Ecto neural progenitor cell (in vitro differentiated cells): ENCODE measurements at regions not wholly inside any gene's neighbourhood (a gene's known extent, or its start where the extent isn't known, plus 50 kb on each side); places are given as distances from the start of the nearest gene placed in this dataset.
"Not testable (repeated sequence)": the region's sequence is repeated elsewhere in the genome, so short reads cannot be mapped to it uniquely, and the experiment has no call there.

Experiments used
- DNase-seq: peaks from one replicate; pipeline ENCODE4 v3.0.0-alpha.2; 2018; ENCODE audit warnings: low spot score

- no peak for DNase-seq
Observed at GRCh38 chr1:229924639-229925038, 142.4 kb upstream of the GALNT2 start.

DNA sequence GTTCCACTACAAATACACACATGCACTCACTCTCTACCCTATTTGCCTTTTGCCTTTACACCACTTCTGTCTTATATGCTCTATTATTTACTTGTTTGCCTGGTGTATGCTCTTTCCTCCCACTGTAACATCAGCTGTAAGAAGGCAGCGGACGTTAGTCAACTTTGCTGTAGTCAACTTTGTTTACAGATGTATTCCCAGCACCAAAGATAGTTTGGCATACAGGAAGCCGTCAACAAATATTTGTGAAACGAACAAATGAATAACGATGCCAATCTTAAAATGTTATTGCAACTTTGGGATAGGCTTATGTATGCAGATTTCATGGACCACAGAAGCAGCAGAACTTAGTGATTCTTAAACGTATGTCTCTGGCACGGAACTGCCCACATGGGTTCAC, 138.3 kb upstream of the GALNT2 start:
- no peak for DNase-seq

- not testable (repeated sequence) for DNase-seq
Observed at GRCh38 chr1:229931751-229932150, 135.3 kb upstream of the GALNT2 start.

DNA sequence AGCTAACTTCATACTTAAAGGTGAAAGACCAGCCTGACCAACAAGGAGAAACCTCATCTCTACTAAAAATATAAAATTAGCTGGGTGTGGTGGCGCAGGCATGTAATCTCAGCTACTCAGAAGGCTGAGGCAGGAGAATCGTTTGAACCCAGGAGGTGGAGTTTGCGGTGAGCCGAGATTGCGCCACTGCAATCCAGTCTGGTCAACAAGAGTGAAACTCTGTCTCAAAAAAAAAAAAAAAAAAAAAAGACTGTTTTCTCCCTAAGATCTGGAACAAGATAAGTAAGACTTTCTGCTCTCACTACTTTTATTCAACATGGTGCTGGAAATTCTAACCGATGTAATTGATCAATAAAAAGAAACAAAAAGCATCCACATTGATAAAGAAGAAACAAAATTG, 131.9 kb upstream of the GALNT2 start:
- DNase-seq = not testable (repeated sequence)

GRCh38 chr1:229938551-229938950, 128.5 kb upstream of the GALNT2 start:
- DNase-seq = no peak

DNA sequence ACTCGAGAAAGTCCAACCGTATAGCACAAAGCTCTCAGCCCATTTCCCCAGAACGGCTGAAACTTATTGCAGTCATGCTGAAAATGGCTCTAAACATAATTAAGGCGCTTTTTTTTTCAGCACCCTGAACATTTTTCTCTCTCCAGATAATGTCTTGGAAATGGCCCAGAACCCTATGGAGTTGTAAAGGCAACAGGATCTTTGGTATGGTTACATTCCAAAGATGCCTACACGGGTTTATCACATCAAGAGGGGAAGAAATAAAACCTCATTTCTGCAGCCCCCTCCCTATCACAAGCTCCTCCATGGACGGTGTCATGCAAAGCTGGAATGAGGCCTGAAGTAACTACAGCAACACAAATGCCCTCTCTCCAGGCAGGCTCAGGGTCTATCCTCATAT, 126.4 kb upstream of the GALNT2 start:
- DNase-seq = no peak

DNA sequence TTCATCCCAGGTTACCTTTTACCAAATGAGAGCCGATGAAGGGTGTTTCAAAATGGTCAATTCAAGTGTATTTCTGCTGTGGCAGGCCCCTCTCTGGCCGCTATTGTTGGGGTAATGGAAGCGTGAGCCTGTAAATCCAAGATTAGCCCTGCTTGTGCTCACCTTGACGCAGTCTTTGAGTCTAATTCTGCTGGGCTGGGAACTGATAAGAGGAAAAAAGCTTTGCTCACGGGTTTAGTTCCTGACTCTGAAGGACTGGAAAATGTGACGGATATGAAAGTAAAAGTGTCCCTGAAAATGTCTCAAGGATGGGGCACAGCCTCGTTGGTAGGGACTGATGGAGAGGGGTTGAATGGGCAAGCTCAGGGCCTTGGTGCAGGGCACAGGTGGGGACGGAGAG, 125.9 kb upstream of the GALNT2 start:
- no peak for DNase-seq

- no peak for DNase-seq
Observed at GRCh38 chr1:229941831-229942230, 125.2 kb upstream of the GALNT2 start.

DNA sequence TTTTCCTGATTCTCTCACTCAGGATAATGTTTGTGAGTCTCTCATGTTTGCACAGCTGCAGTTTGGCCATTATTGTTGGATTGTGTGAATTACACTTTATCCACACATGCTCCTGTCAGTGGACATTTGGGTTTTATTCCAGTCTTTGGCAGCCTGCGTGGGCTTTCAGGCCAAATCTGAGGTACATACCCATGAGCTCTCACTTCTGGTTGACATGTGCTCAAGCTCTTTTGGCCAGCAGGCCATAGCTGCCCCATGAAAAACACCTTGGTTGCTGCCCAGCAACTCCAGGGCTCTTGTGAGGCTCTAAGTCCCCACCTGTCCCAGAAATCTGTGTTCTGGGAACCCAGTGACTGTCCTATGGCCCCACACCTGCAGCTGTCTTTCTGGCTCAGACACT, 124.5 kb upstream of the GALNT2 start:
- no peak for DNase-seq

DNA sequence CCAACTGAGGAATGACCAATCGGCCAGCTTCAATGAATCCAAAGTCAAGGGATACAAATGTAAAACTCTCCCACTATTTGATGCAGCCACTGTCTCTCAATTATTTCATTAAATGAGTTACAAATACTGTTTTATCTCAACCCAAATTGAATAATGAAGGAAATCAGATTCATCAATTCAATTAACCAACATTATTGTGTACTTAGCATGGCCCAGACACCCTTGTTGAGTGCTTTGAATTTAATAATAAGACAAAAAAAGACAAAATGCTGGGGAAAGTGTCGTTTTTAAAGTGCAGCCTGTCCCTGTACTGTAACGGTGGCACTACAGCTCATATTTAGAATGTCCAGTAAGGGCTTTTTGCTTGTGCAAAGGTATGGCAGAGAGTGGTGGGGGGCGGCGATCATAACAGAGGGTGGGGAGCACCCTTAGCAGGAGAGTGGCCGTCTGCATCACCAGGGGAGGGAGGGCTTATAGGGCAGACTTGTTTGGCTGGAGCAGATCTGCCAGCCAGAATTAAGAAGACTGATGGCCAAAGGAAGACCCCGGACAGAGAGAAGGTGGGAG, 123.8 kb upstream of the GALNT2 start:
- DNase-seq = no peak

DNA sequence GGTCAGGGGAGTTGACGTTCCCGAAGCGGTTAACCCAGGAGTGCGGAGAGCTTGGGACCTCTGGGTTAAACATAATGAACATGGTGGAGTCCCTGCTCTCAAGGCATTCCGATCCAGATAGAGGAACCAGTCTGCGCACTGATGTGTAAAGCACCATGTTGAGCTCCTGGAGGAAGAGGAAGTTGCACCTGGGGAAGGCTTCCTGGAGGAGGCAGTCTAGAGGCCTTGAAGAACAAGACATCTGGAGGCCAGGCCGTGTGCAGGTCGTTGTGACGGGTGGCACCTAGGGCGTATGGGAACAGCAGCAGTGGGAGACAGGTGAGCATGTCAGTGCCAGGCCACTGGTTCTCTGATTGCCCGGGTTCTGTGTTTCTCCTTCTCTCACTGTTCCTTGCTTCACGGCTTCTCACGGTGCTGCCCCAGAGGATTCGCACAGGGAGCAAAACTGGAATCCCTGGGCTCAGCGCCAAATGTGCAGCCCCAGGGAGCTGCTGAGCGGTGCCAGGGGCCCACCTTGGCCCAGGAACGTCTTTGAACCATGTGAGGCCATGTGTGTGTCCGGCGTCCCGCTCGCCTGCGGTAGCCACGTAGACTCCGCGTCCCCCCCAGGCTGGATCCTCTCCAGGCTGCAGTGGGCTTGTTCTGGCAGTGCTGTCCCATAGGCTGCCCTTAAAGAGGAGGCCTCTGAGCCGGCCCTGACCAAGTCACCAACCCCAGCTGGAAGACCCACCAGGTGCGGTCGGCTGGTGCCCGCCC, 122.9 kb upstream of the GALNT2 start:
- no peak for DNase-seq

GRCh38 chr1:229945795-229946194, 121.2 kb upstream of the GALNT2 start:
- DNase-seq = no peak

- no peak for DNase-seq
Observed at GRCh38 chr1:229947968-229948367, 119.1 kb upstream of the GALNT2 start.

DNA sequence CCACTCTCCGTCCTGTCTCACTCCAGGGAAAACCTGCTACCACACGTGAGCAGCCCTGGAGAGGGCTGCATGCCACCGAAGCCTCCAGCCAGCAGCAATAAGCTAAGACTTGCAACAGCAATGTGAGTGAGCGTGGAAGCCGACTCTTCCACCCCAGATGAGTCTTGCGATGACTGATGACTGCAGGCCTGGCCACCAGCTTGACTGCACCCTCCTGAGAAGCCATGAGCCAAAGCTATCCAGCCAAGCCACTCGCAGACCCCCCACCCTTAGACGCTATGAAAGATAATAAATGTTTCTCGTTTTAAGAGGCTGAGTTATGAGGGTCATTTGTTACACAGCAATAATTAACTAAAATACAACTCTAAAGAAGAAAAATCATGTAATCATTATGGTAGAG, 118.6 kb upstream of the GALNT2 start:
- DNase-seq = no peak

DNA sequence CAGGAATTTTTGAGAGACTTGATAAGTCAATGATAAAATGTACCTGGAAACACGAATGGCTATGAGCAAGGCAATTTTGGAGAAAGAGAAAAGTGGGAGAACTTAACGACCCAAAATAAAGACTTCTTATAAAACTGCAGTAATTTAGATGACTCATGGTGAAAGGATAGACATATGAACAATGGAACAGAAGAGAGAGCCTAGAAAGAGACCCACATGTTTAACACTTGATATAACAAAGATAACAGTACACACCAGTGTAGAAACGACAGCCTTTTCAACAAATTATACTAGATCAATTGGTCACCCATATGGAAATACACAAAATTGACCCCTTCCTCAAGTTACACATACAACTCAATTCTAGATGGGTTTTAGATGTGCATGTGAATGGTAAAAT, 117.5 kb upstream of the GALNT2 start:
- DNase-seq = no peak

DNA sequence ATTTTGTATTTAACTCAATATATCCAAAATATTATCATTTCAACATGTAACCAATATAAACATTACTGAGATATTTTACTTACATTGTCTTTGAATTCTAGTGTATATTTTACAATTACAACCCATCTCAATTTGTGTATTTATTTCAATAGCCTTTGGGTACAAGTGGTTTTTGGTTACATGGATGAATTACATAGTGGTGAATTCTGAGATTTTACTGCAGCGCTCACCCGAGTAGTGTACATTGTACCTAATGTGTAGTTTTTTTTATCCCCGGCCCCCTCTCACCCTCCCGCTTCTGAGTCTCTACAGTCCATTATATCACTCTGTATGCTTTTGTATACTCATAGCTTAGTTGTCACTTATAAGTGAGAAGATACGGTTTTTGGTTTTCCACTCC, 117.0 kb upstream of the GALNT2 start:
- no peak for DNase-seq

- no peak for DNase-seq
Observed at GRCh38 chr1:229950908-229951307, 116.1 kb upstream of the GALNT2 start.

GRCh38 chr1:229951856-229952534, 115.0 kb upstream of the GALNT2 start:
- no peak for DNase-seq

DNA sequence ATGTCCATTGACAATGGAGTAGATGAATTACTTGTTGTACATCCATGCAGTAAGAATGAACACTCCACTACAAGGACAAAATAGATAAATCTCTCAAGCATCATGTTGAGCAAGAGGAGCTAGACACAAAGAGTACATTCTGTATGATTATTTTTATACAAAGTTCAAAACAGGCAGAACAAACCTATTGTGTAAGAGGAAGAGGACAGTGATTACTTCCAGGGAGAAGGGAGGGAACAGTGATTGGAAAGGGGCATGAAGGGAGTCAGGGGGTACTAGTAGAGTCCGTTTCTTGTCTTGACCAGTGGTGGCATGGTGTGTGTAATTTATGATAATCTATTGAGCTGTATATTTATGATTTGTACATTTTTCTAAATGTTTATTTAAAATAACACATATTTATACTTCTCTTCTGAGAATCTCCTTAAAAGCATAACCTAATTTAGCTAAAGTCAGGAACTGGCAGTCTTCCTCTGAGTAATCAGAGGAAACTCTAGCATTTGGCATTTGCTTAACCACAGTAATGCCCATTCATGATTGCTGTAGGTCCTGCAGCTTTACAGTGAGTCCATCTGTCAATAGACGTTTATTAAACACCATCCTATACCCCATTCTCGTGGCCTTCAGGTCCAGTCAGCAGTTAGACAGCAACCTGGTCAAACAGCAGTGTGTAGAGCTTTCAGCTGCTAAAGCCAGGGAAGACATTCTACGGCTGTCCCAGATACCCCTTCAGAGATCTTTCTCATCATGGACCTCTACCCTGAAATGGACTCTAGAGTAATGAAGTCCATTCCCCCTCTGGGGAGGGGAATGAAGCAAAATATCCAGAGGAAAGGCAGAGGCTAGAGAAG, 114.1 kb upstream of the GALNT2 start:
- no peak for DNase-seq

- no peak for DNase-seq
Observed at GRCh38 chr1:229953736-229954326, 113.2 kb upstream of the GALNT2 start.

GRCh38 chr1:229964281-229964680, 102.8 kb upstream of the GALNT2 start:
- no peak for DNase-seq

GRCh38 chr1:229970714-229971113, 96.3 kb upstream of the GALNT2 start:
- no peak for DNase-seq
